GM12878 (cell line): ENCODE measurements at regions not wholly inside any gene's neighbourhood (a gene's known extent, or its start where the extent isn't known, plus 50 kb on each side); places are given as distances from the start of the nearest gene placed in this dataset.

Experiments used
- CHD2 ChIP-seq: IDR thresholded peaks from 2 replicates; pipeline ENCODE4 v1.6.1; 2011; ENCODE audit warnings: low read depth, low read length, improper control_type of control experiment, borderline replicate concordance
- MAX ChIP-seq: IDR thresholded peaks from 2 replicates; pipeline ENCODE4 v1.6.1; 2012; ENCODE audit warnings: low read depth, low read length, improper control_type of control experiment
- NFIC ChIP-seq: IDR thresholded peaks from 2 replicates; pipeline ENCODE4 v1.6.1; 2012; ENCODE audit warnings: low read depth, mild to moderate bottlenecking, inconsistent platforms, low read length, moderate library complexity
- PAX5 ChIP-seq: IDR thresholded peaks from 2 replicates; pipeline ENCODE4 v1.6.1; 2011; ENCODE audit warnings: low read depth, low read length, borderline replicate concordance
- SUZ12 ChIP-seq: fragments of 200-600 bp; sonication (generic); IDR thresholded peaks from one replicate; pipeline ENCODE4 v1.6.1; 2018; ENCODE audit warnings: antibody characterized with exemption, mild to moderate bottlenecking; ENCODE audit not compliant: unreplicated experiment
- USF2 ChIP-seq: IDR thresholded peaks from 2 replicates; pipeline ENCODE4 v1.6.1; 2011; ENCODE audit warnings: low read depth, low read length, improper control_type of control experiment, borderline replicate concordance
- ZBTB33 ChIP-seq: fragments of 450-650 bp; IDR thresholded peaks from 2 replicates; pipeline ENCODE4 v1.6.1; 2017; ENCODE audit warnings: mild to moderate bottlenecking
- TF ChIP-seq, protein P1 (sequence below), 3 experiments: IDR thresholded peaks in 2 of 3; conservative IDR thresholded peaks in 1 of 3; 2 replicates each; pipeline ENCODE4 v1.5.1; 2011; ENCODE audit warnings: low read depth in 3 of 3, low read length in 3 of 3, mild to moderate bottlenecking in 3 of 3, control low read depth in 2 of 3, moderate library complexity in 2 of 3, inconsistent platforms in 1 of 3, mixed read lengths in 1 of 3; ENCODE audit not compliant: control insufficient read depth in 2 of 3, insufficient read depth in 1 of 3; ENCODE audit errors: extremely low read depth in 1 of 3
- TF ChIP-seq, protein P2 (sequence below): IDR thresholded peaks from 2 replicates; pipeline ENCODE4 v1.6.1; 2012; ENCODE audit warnings: mild to moderate bottlenecking, low read depth, low read length

DNA sequence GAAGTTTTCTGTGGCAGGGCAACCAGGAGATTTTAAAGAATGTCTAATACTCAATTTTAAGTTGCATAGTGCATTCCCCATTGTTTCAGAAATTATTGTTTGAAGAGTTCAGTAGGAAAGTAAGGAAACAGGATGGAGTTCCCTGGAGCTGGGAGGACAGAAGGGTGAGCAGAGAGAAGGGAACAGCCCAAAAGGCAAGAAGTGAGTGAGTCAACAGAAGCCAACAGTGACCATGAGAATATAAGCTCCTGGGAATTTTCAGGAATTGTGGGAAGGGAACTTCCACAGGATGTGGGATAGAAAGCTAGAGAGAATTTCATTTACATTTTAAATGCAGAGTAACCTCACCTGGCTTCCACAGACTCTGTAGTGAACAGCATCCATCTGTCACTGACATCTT lies 268.1 kb upstream of the ATP5MC3 start:
- TF ChIP-seq MAX, result no peak
- TF ChIP-seq ZBTB33, result no peak
- TF ChIP-seq PAX5, result no peak
- TF ChIP-seq, protein P1, sequence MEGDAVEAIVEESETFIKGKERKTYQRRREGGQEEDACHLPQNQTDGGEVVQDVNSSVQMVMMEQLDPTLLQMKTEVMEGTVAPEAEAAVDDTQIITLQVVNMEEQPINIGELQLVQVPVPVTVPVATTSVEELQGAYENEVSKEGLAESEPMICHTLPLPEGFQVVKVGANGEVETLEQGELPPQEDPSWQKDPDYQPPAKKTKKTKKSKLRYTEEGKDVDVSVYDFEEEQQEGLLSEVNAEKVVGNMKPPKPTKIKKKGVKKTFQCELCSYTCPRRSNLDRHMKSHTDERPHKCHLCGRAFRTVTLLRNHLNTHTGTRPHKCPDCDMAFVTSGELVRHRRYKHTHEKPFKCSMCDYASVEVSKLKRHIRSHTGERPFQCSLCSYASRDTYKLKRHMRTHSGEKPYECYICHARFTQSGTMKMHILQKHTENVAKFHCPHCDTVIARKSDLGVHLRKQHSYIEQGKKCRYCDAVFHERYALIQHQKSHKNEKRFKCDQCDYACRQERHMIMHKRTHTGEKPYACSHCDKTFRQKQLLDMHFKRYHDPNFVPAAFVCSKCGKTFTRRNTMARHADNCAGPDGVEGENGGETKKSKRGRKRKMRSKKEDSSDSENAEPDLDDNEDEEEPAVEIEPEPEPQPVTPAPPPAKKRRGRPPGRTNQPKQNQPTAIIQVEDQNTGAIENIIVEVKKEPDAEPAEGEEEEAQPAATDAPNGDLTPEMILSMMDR (IDR thresholded peaks at IDR 0.05 in 2 of 3, conservative IDR thresholded peaks at IDR 0.05 in 1 of 3; ENCODE audit: control insufficient read depth in 2 of 3, extremely low read depth in 1 of 3, insufficient read depth in 1 of 3, low read depth in 3 of 3, low read length in 3 of 3), result no peak
- no peak for TF ChIP-seq NFIC
- TF ChIP-seq CHD2, result no peak
- TF ChIP-seq, protein P2, sequence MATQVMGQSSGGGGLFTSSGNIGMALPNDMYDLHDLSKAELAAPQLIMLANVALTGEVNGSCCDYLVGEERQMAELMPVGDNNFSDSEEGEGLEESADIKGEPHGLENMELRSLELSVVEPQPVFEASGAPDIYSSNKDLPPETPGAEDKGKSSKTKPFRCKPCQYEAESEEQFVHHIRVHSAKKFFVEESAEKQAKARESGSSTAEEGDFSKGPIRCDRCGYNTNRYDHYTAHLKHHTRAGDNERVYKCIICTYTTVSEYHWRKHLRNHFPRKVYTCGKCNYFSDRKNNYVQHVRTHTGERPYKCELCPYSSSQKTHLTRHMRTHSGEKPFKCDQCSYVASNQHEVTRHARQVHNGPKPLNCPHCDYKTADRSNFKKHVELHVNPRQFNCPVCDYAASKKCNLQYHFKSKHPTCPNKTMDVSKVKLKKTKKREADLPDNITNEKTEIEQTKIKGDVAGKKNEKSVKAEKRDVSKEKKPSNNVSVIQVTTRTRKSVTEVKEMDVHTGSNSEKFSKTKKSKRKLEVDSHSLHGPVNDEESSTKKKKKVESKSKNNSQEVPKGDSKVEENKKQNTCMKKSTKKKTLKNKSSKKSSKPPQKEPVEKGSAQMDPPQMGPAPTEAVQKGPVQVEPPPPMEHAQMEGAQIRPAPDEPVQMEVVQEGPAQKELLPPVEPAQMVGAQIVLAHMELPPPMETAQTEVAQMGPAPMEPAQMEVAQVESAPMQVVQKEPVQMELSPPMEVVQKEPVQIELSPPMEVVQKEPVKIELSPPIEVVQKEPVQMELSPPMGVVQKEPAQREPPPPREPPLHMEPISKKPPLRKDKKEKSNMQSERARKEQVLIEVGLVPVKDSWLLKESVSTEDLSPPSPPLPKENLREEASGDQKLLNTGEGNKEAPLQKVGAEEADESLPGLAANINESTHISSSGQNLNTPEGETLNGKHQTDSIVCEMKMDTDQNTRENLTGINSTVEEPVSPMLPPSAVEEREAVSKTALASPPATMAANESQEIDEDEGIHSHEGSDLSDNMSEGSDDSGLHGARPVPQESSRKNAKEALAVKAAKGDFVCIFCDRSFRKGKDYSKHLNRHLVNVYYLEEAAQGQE, result no peak
- no peak for TF ChIP-seq SUZ12
- TF ChIP-seq USF2, result no peak
